HCT116 (cell line): ENCODE measurements at regions not wholly inside any gene's neighbourhood (a gene's known extent, or its start where the extent isn't known, plus 50 kb on each side); places are given as distances from the start of the nearest gene placed in this dataset.

Experiments used
- ATAC-seq: fragments of 200-7000 bp; cut with Tn5 transposase; 2 replicates; pipeline ENCODE4 v1.9.1; 2020; ENCODE audit warnings: mild to moderate bottlenecking, moderate library complexity
- BruUV-seq: library from RNA; stranded (reverse); fragments of 400-500 nt; replicated peaks from 2 replicates; lab custom pipeline; 2021; lab: Mats Ljungman, UMichigan
- CTCF ChIA-PET: fragments of 300-600 bp; sonication (Branson Sonifier 250); formaldehyde crosslinking; loops from one replicate; lab custom pipeline; 2021; ENCODE audit warnings: antibody characterized with exemption; lab: Charles Lee
- POLR2A ChIA-PET: fragments of 300-600, 350-600 bp; sonication (Branson Sonifier 250); formaldehyde crosslinking; loops from one replicate; lab custom pipeline; 2021; ENCODE audit warnings: antibody characterized with exemption; lab: Charles Lee
- RAD21 ChIA-PET, 2 experiments: fragments of 300-600 bp; sonication (Branson Sonifier 250); formaldehyde crosslinking; loops; one replicate each; lab custom pipeline; 2023; ENCODE audit warnings: low total read pairs in 2 of 2; ENCODE audit not compliant: uncharacterized antibody in 2 of 2, unreplicated experiment in 2 of 2, low non-redundant PET in 1 of 2; lab: Charles Lee
- DNase-seq: peaks from one replicate; pipeline ENCODE4 v3.0.0-alpha.2; 2010; ENCODE audit warnings: low read depth, low spot score
- H2AFZ ChIP-seq: fragments of 200-600 bp; shearing (Covaris generic), sonication (generic); 2 replicates; pipeline ENCODE4 v1.6.1; 2017; ENCODE audit warnings: low read depth, mixed run types, mixed read lengths, antibody characterized with exemption, low read length; ENCODE audit not compliant: poor library complexity, severe bottlenecking
- H3K27ac ChIP-seq: 2 replicates; pipeline ENCODE4 v1.5.1; 2012; ENCODE audit warnings: low read depth, low read length
- H3K27me3 ChIP-seq: fragments of 200-600 bp; sonication (generic); 2 replicates; pipeline ENCODE4 v1.6.1; 2016; ENCODE audit warnings: mixed run types, low read length, mixed read lengths; ENCODE audit not compliant: insufficient read depth
- H3K36me3 ChIP-seq, 2 experiments: fragments of 200-500 bp in 1 of 2; fragments of 200-600 bp in 1 of 2; sonication (Bioruptor generic) in 1 of 2; sonication (generic) in 1 of 2; 2 replicates each; pipeline versions ENCODE4 v1.5.1 to v1.6.1; 2014 to 2016; ENCODE audit warnings: low read length in 2 of 2, inconsistent platforms in 1 of 2, mixed read lengths in 1 of 2, mixed run types in 1 of 2; ENCODE audit not compliant: insufficient read depth in 2 of 2, control insufficient read depth in 1 of 2
- H3K4me1 ChIP-seq, 2 experiments: fragments of 200-600 bp in 1 of 2; sonication (generic) in 1 of 2; 2 replicates each; pipeline versions ENCODE4 v1.5.1 to v1.6.1; 2012 to 2017; ENCODE audit warnings: low read length in 2 of 2, inconsistent platforms in 1 of 2, mild to moderate bottlenecking in 1 of 2, mixed read lengths in 1 of 2, mixed run types in 1 of 2, moderate library complexity in 1 of 2; ENCODE audit not compliant: insufficient read depth in 2 of 2, control insufficient read depth in 1 of 2
- H3K4me2 ChIP-seq: fragments of 200-600 bp; sonication (generic); 2 replicates; pipeline ENCODE4 v1.6.1; 2017; ENCODE audit warnings: mixed run types, low read length, mixed read lengths
- H3K4me3 ChIP-seq, 2 experiments: fragments of 200-600 bp in 1 of 2; sonication (generic) in 1 of 2; replicated peaks in 1 of 2; 2 replicates each; pipeline ENCODE4 v1.5.1; 2011 to 2016; ENCODE audit warnings: low read length in 2 of 2, control low read depth in 1 of 2, low read depth in 1 of 2, mild to moderate bottlenecking in 1 of 2, mixed read lengths in 1 of 2, mixed run types in 1 of 2
- H3K79me2 ChIP-seq: fragments of 200-600 bp; sonication (generic); 2 replicates; pipeline ENCODE4 v1.6.1; 2017; ENCODE audit warnings: mild to moderate bottlenecking, mixed run types, low read length, moderate library complexity, mixed read lengths; ENCODE audit not compliant: insufficient read depth
- H3K9ac ChIP-seq: fragments of 200-600 bp; sonication (generic); 2 replicates; pipeline ENCODE4 v1.6.1; 2016; ENCODE audit warnings: low read length, mixed read lengths
- H3K9me2 ChIP-seq: fragments of 200-600 bp; sonication (generic), shearing (Covaris generic); 2 replicates; pipeline ENCODE4 v1.6.1; 2017; ENCODE audit warnings: mixed run types, mild to moderate bottlenecking, moderate library complexity; ENCODE audit not compliant: insufficient read depth
- H3K9me3 ChIP-seq, 2 experiments: fragments of 200-500 bp in 1 of 2; fragments of 200-600 bp in 1 of 2; sonication (Bioruptor generic) in 1 of 2; sonication (generic) in 1 of 2; 2 replicates each; pipeline ENCODE4 v1.6.1; 2014 to 2017; ENCODE audit warnings: low read length in 2 of 2, mixed read lengths in 2 of 2, inconsistent platforms in 1 of 2, low read depth in 1 of 2, mild to moderate bottlenecking in 1 of 2, mixed run types in 1 of 2, moderate library complexity in 1 of 2; ENCODE audit not compliant: control insufficient read depth in 1 of 2, insufficient read depth in 1 of 2
- H4K20me1 ChIP-seq: fragments of 200-600 bp; sonication (generic), shearing (Covaris generic); 2 replicates; pipeline ENCODE4 v1.6.1; 2017; ENCODE audit warnings: mixed run types, mild to moderate bottlenecking, moderate library complexity; ENCODE audit not compliant: insufficient read depth
- CBX3 ChIP-seq: IDR thresholded peaks from 2 replicates; pipeline ENCODE4 v1.6.1; 2012; ENCODE audit warnings: low read depth
- CEBPB ChIP-seq: IDR thresholded peaks from 2 replicates; pipeline ENCODE4 v1.6.1; 2012; ENCODE audit warnings: low read depth
- CTCF ChIP-seq, 3 experiments: fragments of 200-600 bp in 1 of 3; sonication (generic) in 1 of 3; IDR thresholded peaks in 2 of 3; conservative IDR thresholded peaks in 1 of 3; 2 replicates each; pipeline ENCODE4 v1.5.1; 2012 to 2017; ENCODE audit warnings: low read depth in 2 of 3, low read length in 2 of 3, antibody characterized with exemption in 1 of 3, borderline replicate concordance in 1 of 3, control low read depth in 1 of 3, mild to moderate bottlenecking in 1 of 3, mixed read lengths in 1 of 3, mixed run types in 1 of 3, moderate library complexity in 1 of 3; ENCODE audit not compliant: insufficient read depth in 1 of 3
- EGR1 ChIP-seq: IDR thresholded peaks from 2 replicates; pipeline ENCODE4 v1.6.1; 2012; ENCODE audit warnings: low read depth
- ELF1 ChIP-seq: IDR thresholded peaks from 2 replicates; pipeline ENCODE4 v1.6.1; 2012; ENCODE audit warnings: low read depth, borderline replicate concordance
- POLR2A ChIP-seq: IDR thresholded peaks from 2 replicates; pipeline ENCODE4 v1.7.0; 2011; ENCODE audit warnings: borderline replicate concordance; ENCODE audit not compliant: insufficient read depth, insufficient read length; ENCODE audit errors: extremely low read depth
- RAD21 ChIP-seq: IDR thresholded peaks from 2 replicates; pipeline ENCODE4 v1.6.1; 2012; ENCODE audit warnings: low read depth, mild to moderate bottlenecking
- SP1 ChIP-seq: IDR thresholded peaks from 2 replicates; pipeline ENCODE4 v1.6.1; 2012; ENCODE audit warnings: low read depth
- SRF ChIP-seq: IDR thresholded peaks from 2 replicates; pipeline ENCODE4 v1.6.1; 2012; ENCODE audit warnings: low read depth
- TCF7L2 ChIP-seq: IDR thresholded peaks from 2 replicates; pipeline ENCODE4 v1.7.0; 2011; ENCODE audit warnings: borderline replicate concordance, inconsistent platforms; ENCODE audit not compliant: insufficient read depth, insufficient read length; ENCODE audit errors: extremely low read depth
- YY1 ChIP-seq: IDR thresholded peaks from 2 replicates; pipeline ENCODE4 v1.6.1; 2011; ENCODE audit warnings: low read length, low read depth, moderate library complexity, mild to moderate bottlenecking; ENCODE audit not compliant: insufficient replicate concordance; ENCODE audit errors: extremely low read depth
- ZNF274 ChIP-seq: fragments of 200-500 bp; sonication (Bioruptor generic); IDR thresholded peaks from 2 replicates; pipeline ENCODE4 v1.6.1; 2014; ENCODE audit warnings: mild to moderate bottlenecking, low read depth, low read length, inconsistent platforms
- intact Hi-C: fragments of 100-400 bp; cut with micrococcal nuclease; formaldehyde crosslinking; loops from 2 replicates; pipeline ENCODE4 v1.10.0; 2022
- TF ChIP-seq, protein P1 (sequence below): IDR thresholded peaks from 2 replicates; pipeline ENCODE4 v1.6.1; 2012; ENCODE audit warnings: low read depth
- TF ChIP-seq, protein P2 (sequence below): IDR thresholded peaks from 2 replicates; pipeline ENCODE4 v1.6.1; 2012

GRCh38 chr7:156041398-156041797 is 229.1 kb upstream of the SHH start:
- BruUV-seq = no TSS peak
- no peak for ATAC-seq

More at GRCh38 chr7:156041398-156041797, 229.1 kb upstream of the SHH start:
- intact Hi-C loops = no loop called here
- no peak overlapping the region for H3K4me2 ChIP-seq
- H4K20me1 ChIP-seq = no peaks in the 10 kb centered on the region
- no peaks in the 10 kb centered on the region for H3K27me3 ChIP-seq
- no peak overlapping the region for H2AFZ ChIP-seq
- TF ChIP-seq CBX3 (no peak), YY1 (no peak), SRF (no peak), SP1 (no peak), POLR2A (no peak), TCF7L2 (no peak), ELF1 (no peak), CTCF (IDR thresholded peaks at IDR 0.05 in 2 of 3, conservative IDR thresholded peaks at IDR 0.05 in 1 of 3; ENCODE audit: borderline replicate concordance in 1 of 3, insufficient read depth in 1 of 3, low read depth in 2 of 3, low read length in 2 of 3) (no peak), EGR1 (no peak), RAD21 (no peak), ZNF274 (no peak), CEBPB (no peak)
- TF ChIP-seq, protein P1, sequence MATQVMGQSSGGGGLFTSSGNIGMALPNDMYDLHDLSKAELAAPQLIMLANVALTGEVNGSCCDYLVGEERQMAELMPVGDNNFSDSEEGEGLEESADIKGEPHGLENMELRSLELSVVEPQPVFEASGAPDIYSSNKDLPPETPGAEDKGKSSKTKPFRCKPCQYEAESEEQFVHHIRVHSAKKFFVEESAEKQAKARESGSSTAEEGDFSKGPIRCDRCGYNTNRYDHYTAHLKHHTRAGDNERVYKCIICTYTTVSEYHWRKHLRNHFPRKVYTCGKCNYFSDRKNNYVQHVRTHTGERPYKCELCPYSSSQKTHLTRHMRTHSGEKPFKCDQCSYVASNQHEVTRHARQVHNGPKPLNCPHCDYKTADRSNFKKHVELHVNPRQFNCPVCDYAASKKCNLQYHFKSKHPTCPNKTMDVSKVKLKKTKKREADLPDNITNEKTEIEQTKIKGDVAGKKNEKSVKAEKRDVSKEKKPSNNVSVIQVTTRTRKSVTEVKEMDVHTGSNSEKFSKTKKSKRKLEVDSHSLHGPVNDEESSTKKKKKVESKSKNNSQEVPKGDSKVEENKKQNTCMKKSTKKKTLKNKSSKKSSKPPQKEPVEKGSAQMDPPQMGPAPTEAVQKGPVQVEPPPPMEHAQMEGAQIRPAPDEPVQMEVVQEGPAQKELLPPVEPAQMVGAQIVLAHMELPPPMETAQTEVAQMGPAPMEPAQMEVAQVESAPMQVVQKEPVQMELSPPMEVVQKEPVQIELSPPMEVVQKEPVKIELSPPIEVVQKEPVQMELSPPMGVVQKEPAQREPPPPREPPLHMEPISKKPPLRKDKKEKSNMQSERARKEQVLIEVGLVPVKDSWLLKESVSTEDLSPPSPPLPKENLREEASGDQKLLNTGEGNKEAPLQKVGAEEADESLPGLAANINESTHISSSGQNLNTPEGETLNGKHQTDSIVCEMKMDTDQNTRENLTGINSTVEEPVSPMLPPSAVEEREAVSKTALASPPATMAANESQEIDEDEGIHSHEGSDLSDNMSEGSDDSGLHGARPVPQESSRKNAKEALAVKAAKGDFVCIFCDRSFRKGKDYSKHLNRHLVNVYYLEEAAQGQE = no peak
- TF ChIP-seq, protein P2, sequence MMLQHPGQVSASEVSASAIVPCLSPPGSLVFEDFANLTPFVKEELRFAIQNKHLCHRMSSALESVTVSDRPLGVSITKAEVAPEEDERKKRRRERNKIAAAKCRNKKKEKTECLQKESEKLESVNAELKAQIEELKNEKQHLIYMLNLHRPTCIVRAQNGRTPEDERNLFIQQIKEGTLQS = no peak
- H3K36me3 ChIP-seq = no peaks in the 10 kb centered on the region
- no peak overlapping the region for H3K4me3 ChIP-seq
- ChIA-PET CTCF (no interaction called here), POLR2A (no interaction called here), RAD21 (no interaction called here)
- no peaks in the 10 kb centered on the region for H3K9me2 ChIP-seq
- no peaks in the 10 kb centered on the region for H3K79me2 ChIP-seq
- no peak for DNase-seq
- no peaks in the 10 kb centered on the region for H3K9me3 ChIP-seq
- H3K9ac ChIP-seq = no peak overlapping the region
- H3K4me1 ChIP-seq = no peaks in the 10 kb centered on the region
- no peak overlapping the region for H3K27ac ChIP-seq
